Body of pancreas (tissue), 4 donors: ENCODE measurements at regions not wholly inside any gene's neighbourhood (a gene's known extent, or its start where the extent isn't known, plus 50 kb on each side); places are given as distances from the start of the nearest gene placed in this dataset.

Experiments used
- ATAC-seq: fragments of 150-250 bp; one replicate; pipeline ENCODE4 v1.9.1; 2016
- DNase-seq, 4 donors: peaks; one replicate each; pipeline ENCODE4 v3.0.0-alpha.2; 2019
- H3K27ac ChIP-seq, 4 donors: fragments of 200-600 bp; sonication (generic); 1 replicate in 3 of 4; 2 replicates in 1 of 4; pipeline versions ENCODE4 v1.5.1 to v1.6.1; 2016 to 2019; ENCODE audit warnings: mild to moderate bottlenecking in 1 of 4, mixed read lengths in 1 of 4, moderate library complexity in 1 of 4
- H3K27me3 ChIP-seq, 2 donors: fragments of 200-600 bp; sonication (generic); one replicate each; pipeline ENCODE4 v1.6.0; 2016; ENCODE audit warnings: mild to moderate bottlenecking in 1 of 2
- H3K36me3 ChIP-seq, 2 donors: fragments of 200-600 bp; sonication (generic); replicated peaks in 1 of 2; 2 replicates each; pipeline ENCODE4 v1.5.1; 2016; ENCODE audit warnings: low read depth in 2 of 2; ENCODE audit not compliant: insufficient read depth in 1 of 2
- H3K4me1 ChIP-seq: fragments of 200-600 bp; sonication (generic); one replicate; pipeline ENCODE4 v1.6.0; 2016
- H3K4me3 ChIP-seq, 2 donors: fragments of 200-600 bp; sonication (generic); 1 replicate in 1 of 2; 2 replicates in 1 of 2; pipeline ENCODE4 v1.5.1; 2016 to 2019
- H3K9me3 ChIP-seq, 3 donors: fragments of 200-600 bp; sonication (generic); 1 replicate in 2 of 3; 2 replicates in 1 of 3; pipeline ENCODE4 v1.5.1; 2016
- POLR2A ChIP-seq, 3 donors: fragments of 450-650 bp; IDR thresholded peaks; one replicate each; pipeline ENCODE4 v1.6.1; 2016; ENCODE audit warnings: antibody characterized with exemption in 3 of 3, mild to moderate bottlenecking in 2 of 3
- WGBS, 2 donors: methylation state at CpG; one replicate each; pipeline ENCODE4 v1.1.5; 2017; 5-methylcytosine and 5-hydroxymethylcytosine counted together
- intact Hi-C: fragments of 100-400 bp; cut with DNase I; formaldehyde crosslinking; loops from one replicate; pipeline ENCODE4 v1.15.1; 2023
- TF ChIP-seq, protein P1 (sequence below), 7 experiments: fragments of 450-650 bp in 4 of 7; fragments of 200-600 bp in 3 of 7; sonication (generic) in 3 of 7; IDR thresholded peaks; one replicate each; pipeline ENCODE4 v1.5.1; 2016 to 2019; ENCODE audit warnings: antibody characterized with exemption in 7 of 7

- WGBS, 2 donors: 60 to 70% methylated on average over 11 to 12 of the region's 12 CpGs
- intact Hi-C loops: no loop called here
- Histone ChIP-seq H3K4me1 (no peaks in the 10 kb centered on the region), H3K27ac (no peak overlapping the region), H3K9me3 (no peaks in the 10 kb centered on the region), H3K4me3 (no peak overlapping the region), H3K27me3 (no peaks in the 10 kb centered on the region), H3K36me3 (no peaks in the 10 kb centered on the region)
- DNase-seq (no peak), ATAC-seq (no peak)
- no peak for TF ChIP-seq POLR2A (IDR thresholded peaks at IDR 0.05)
- TF ChIP-seq, protein P1, sequence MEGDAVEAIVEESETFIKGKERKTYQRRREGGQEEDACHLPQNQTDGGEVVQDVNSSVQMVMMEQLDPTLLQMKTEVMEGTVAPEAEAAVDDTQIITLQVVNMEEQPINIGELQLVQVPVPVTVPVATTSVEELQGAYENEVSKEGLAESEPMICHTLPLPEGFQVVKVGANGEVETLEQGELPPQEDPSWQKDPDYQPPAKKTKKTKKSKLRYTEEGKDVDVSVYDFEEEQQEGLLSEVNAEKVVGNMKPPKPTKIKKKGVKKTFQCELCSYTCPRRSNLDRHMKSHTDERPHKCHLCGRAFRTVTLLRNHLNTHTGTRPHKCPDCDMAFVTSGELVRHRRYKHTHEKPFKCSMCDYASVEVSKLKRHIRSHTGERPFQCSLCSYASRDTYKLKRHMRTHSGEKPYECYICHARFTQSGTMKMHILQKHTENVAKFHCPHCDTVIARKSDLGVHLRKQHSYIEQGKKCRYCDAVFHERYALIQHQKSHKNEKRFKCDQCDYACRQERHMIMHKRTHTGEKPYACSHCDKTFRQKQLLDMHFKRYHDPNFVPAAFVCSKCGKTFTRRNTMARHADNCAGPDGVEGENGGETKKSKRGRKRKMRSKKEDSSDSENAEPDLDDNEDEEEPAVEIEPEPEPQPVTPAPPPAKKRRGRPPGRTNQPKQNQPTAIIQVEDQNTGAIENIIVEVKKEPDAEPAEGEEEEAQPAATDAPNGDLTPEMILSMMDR (IDR thresholded peaks at IDR 0.05): no peak
Measured at GRCh38 chr7:28311670-28312069, 100.6 kb upstream of the CREB5 start.

- 66 to 72% methylated on average over 6 of the region's 6 CpGs for WGBS, 2 donors
- no peaks in the 10 kb centered on the region for H3K27me3 ChIP-seq
Measured at GRCh38 chr7:28312948-28313347, 99.4 kb upstream of the CREB5 start.

GRCh38 chr7:28314841-28315240 lies 97.5 kb upstream of the CREB5 start:
- no peaks in the 10 kb centered on the region for H3K9me3 ChIP-seq
- H3K27ac ChIP-seq: no peak overlapping the region
- no peak overlapping the region for H3K4me3 ChIP-seq
- no peaks in the 10 kb centered on the region for H3K36me3 ChIP-seq
- H3K4me1 ChIP-seq: no peaks in the 10 kb centered on the region
- ATAC-seq: no peak
- DNase-seq: no peak
- H3K27me3 ChIP-seq: no peaks in the 10 kb centered on the region
- 24 to 30% methylated on average over 3 of the region's 3 CpGs for whole genome bisulfite sequencing, 2 donors
- TF ChIP-seq, protein P1 (IDR thresholded peaks at IDR 0.05): no peak
- intact Hi-C loops: no loop called here

More at GRCh38 chr7:28312948-28313347, 99.4 kb upstream of the CREB5 start:
- H3K4me3 ChIP-seq: no peak overlapping the region
- no peak for DNase-seq
- no peaks in the 10 kb centered on the region for H3K9me3 ChIP-seq
- no peak for ATAC-seq
- no peaks in the 10 kb centered on the region for H3K36me3 ChIP-seq
- intact Hi-C loops: no loop called here
- TF ChIP-seq, protein P1 (IDR thresholded peaks at IDR 0.05): no peak
- TF ChIP-seq POLR2A (IDR thresholded peaks at IDR 0.05): no peak
- no peak overlapping the region for H3K27ac ChIP-seq
- H3K4me1 ChIP-seq: no peaks in the 10 kb centered on the region

DNA sequence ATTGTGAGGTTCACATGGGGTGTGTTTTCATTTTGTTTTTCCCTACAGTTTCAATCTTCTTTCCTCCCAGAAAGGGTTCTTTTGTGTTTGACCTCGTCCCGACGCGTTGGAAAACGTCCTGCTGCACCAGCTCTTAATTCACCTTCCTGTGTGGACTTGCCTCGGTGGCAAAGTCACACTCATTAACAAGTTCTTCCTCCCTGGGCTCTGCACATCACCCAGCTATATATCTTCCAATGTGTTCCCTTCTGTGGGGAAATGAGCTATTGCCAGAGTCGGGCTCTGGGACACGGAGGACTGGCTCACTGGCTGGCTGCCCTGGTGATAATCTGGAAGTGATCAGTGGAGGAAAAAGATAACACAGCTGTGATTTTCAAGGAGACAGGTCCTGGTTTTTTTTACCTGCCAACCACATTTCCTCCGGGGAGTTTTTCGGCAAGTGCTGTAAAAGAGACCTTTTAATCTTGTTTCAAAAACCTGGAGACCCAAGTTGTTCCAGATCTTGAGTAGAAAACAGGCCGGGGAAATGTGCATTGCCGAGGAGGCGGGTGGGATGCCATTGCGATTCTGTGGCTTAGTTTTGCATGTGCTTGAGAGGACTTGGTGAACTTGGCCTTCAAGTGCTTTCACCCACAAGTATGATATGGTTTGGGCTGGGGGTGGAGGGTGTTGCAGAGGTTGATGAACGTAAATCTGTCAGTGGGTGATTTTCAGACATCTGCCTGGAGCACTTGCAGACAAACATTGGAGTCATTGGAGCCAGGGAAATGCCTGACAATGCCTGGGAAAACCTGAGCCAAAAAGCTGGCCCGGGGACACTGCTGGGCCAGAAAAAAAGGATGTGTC lies 96.5 kb upstream of the CREB5 start:
- no peaks in the 10 kb centered on the region for H3K9me3 ChIP-seq
- TF ChIP-seq, protein P1 (IDR thresholded peaks at IDR 0.05): no peak
- TF ChIP-seq POLR2A (IDR thresholded peaks at IDR 0.05): no peak
- no peak overlapping the region for H3K4me3 ChIP-seq
- ATAC-seq: no peak
- no peaks in the 10 kb centered on the region for H3K27me3 ChIP-seq
- DNase-seq: no peak
- H3K4me1 ChIP-seq: no peaks in the 10 kb centered on the region
- no peak overlapping the region for H3K27ac ChIP-seq
- WGBS, 2 donors: 36 to 60% methylated on average over 16 of the region's 16 CpGs
- H3K36me3 ChIP-seq: no peaks in the 10 kb centered on the region
- intact Hi-C loops: no loop called here

DNA sequence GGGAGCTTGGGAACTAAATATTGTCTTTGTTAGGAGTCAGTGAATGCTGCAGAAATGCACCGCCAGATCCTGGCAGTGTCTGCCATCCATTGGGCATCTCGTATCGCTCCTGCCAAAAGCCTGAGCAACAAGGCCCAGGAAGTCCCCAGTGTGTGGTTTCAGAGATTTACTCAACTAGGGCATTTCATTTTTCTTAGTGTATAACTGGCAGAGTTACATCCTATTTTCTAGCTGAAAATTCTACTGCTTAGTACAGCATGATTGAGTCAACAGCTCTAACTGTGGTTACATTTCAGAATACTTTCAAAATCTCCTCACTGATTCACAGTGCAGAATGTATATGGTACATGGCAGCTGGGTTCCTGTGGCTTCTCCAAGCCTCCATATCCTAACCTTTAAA lies 95.8 kb upstream of the CREB5 start:
- ATAC-seq: no peak
- H3K36me3 ChIP-seq: no peaks in the 10 kb centered on the region
- H3K9me3 ChIP-seq: no peaks in the 10 kb centered on the region
- H3K27ac ChIP-seq: no peak overlapping the region
- WGBS, 2 donors: 93 to 98% methylated on average over 3 of the region's 3 CpGs
- intact Hi-C loops: no loop called here
- DNase-seq: no peak
- TF ChIP-seq, protein P1 (IDR thresholded peaks at IDR 0.05): no peak
- TF ChIP-seq POLR2A (IDR thresholded peaks at IDR 0.05): no peak
- no peaks in the 10 kb centered on the region for H3K27me3 ChIP-seq
- H3K4me1 ChIP-seq: no peaks in the 10 kb centered on the region
- no peak overlapping the region for H3K4me3 ChIP-seq
